ENCODE measurements at regions not wholly inside any gene's neighbourhood (a gene's known extent, or its start where the extent isn't known, plus 50 kb on each side); places are given as distances from the start of the nearest gene placed in this dataset.

DNA sequence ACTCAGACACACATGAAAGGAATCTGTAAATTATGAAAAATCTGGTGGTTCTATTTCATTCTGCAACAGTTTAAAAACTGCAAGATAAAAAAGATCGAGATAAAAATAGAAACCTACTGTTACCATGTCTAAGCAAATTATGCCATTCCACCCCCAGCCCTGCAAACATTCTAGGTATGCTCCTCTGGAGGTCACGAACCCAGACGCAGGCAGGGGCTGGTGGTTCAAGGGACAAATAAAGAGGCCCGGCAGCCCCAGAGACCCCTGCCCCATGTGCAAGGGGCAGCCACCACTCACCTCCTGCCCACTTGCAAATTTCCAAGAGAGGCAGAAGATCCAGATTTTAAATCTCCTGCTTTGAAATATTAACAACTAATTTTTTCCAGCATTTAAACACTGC lies 210.5 kb downstream of the ANAPC1 start:
- H3K4me3 ChIP-seq (ENCODE audit: low read depth in 1 of 2, low read length in 2 of 2), result no peak overlapping the region
- no peaks in the 10 kb centered on the region for H3K27me3 ChIP-seq (ENCODE audit: insufficient read depth, low read length, poor library complexity)
- no peaks in the 10 kb centered on the region for H4K20me1 ChIP-seq (ENCODE audit: insufficient read depth, low read length)
- H3K4me2 ChIP-seq (ENCODE audit: insufficient read depth, low read length), result no peak overlapping the region
- H3K36me3 ChIP-seq (ENCODE audit: insufficient read depth, low read length), result no peaks in the 10 kb centered on the region
- TF ChIP-seq EZH2 (IDR thresholded peaks at IDR 0.05; ENCODE audit: borderline replicate concordance, low read depth, low read length, severe bottlenecking), result no peak
- TF ChIP-seq, protein P1, sequence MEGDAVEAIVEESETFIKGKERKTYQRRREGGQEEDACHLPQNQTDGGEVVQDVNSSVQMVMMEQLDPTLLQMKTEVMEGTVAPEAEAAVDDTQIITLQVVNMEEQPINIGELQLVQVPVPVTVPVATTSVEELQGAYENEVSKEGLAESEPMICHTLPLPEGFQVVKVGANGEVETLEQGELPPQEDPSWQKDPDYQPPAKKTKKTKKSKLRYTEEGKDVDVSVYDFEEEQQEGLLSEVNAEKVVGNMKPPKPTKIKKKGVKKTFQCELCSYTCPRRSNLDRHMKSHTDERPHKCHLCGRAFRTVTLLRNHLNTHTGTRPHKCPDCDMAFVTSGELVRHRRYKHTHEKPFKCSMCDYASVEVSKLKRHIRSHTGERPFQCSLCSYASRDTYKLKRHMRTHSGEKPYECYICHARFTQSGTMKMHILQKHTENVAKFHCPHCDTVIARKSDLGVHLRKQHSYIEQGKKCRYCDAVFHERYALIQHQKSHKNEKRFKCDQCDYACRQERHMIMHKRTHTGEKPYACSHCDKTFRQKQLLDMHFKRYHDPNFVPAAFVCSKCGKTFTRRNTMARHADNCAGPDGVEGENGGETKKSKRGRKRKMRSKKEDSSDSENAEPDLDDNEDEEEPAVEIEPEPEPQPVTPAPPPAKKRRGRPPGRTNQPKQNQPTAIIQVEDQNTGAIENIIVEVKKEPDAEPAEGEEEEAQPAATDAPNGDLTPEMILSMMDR (IDR thresholded peaks at IDR 0.05; ENCODE audit: borderline replicate concordance, extremely low read depth, low read length, poor library complexity, severe bottlenecking), result no peak
- no peak for DNase-seq
- no peak for ATAC-seq (ENCODE audit: insufficient read depth, low read depth)
- no peak overlapping the region for H3K9ac ChIP-seq (ENCODE audit: low read depth, low read length)
- no peaks in the 10 kb centered on the region for H3K79me2 ChIP-seq (ENCODE audit: insufficient read depth, low read length)
- H2AFZ ChIP-seq (ENCODE audit: low read depth, low read length), result no peak overlapping the region
- peaks cover 84% of the 10 kb centered on the region for H3K4me1 ChIP-seq (ENCODE audit: insufficient read depth, low read length)
- H3K9me3 ChIP-seq (ENCODE audit: insufficient read depth, low read length, severe bottlenecking), result no peaks in the 10 kb centered on the region
- H3K27ac ChIP-seq (ENCODE audit: low read length), result peak overlapping the region; percentile 45; the same call in 1 of the 2 replicates

DNA sequence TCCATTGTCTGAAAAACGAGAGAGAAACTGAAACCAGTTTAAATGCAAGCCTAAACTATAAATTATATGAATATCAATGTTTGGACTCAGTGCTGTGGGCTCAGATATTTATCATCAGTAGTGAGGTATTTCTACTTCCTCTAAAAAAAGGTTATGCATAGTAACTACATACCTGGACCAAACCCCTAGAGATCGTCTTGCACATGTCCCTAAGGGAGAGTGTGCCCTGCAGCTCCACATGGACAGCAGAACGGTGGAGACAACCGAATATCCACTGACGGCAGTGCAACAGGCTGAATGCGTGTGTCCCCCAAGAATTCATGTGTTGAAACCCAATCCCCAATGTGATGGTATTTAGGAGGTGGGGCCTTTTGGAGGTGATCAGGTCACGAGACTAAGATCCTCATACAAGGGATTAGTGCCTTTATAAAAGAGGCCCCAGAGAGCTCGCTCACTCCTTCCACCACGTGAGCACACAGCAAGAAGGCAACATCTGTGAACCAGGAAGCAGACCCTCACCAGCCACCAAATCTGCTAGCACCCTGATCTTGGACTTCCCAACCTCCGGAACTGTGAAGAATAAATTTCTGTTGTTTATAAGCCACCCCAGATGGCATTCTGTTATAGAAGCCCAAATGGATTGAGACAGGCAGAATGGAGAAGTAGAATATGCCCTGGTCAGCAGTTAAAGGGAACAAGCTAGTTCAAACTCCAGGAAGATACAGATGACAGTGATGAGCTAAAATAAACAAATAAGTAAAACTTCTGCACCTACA lies 208.4 kb downstream of the ANAPC1 start:
- H3K27me3 ChIP-seq (ENCODE audit: insufficient read depth, low read length, poor library complexity), result no peaks in the 10 kb centered on the region
- peak overlapping the region; percentile 70 for H3K27ac ChIP-seq (ENCODE audit: low read length)
- peaks cover 78% of the 10 kb centered on the region for H3K4me1 ChIP-seq (ENCODE audit: insufficient read depth, low read length)
- no peaks in the 10 kb centered on the region for H3K79me2 ChIP-seq (ENCODE audit: insufficient read depth, low read length)
- DNase-seq, result no peak
- H3K9ac ChIP-seq (ENCODE audit: low read depth, low read length), result no peak overlapping the region; the same call in 1 of the 2 replicates
- no peak overlapping the region for H2AFZ ChIP-seq (ENCODE audit: low read depth, low read length)
- TF ChIP-seq, protein P1 (IDR thresholded peaks at IDR 0.05; ENCODE audit: borderline replicate concordance, extremely low read depth, low read length, poor library complexity, severe bottlenecking), result no peak
- no peak for TF ChIP-seq EZH2 (IDR thresholded peaks at IDR 0.05; ENCODE audit: borderline replicate concordance, low read depth, low read length, severe bottlenecking)
- no peak for ATAC-seq (ENCODE audit: insufficient read depth, low read depth)
- no peaks in the 10 kb centered on the region for H3K9me3 ChIP-seq (ENCODE audit: insufficient read depth, low read length, severe bottlenecking)
- H3K4me3 ChIP-seq (ENCODE audit: low read depth in 1 of 2, low read length in 2 of 2), result no peak overlapping the region
- peak overlapping the region; percentile 14; the same call in 1 of the 2 replicates for H3K4me2 ChIP-seq (ENCODE audit: insufficient read depth, low read length)
- no peaks in the 10 kb centered on the region for H3K36me3 ChIP-seq (ENCODE audit: insufficient read depth, low read length)
- no peaks in the 10 kb centered on the region for H4K20me1 ChIP-seq (ENCODE audit: insufficient read depth, low read length)

DNA sequence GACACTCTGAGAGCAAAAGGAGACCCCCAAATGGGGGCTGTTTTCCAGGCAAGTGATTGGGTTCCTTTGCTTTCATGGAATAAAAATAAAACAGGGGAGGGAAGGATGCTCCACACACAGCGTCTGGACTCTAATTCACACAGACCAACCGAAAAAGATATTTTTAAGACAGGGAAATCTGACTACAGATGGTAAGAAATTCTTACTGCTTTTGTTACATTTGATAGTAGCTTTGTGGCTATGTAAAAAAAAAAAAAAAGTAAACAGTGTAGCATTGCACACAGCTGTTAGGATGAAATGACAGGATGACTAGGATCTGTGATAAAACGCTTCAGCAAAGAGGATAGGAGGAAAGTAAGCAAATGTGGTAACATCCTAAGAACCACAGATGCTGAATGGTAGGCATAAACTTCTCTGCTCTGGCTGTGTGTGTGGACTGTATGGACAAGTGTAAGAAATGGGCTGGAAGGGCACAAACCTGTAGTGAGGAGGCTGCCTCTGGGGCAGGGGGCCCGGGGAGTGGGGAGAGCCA lies 207.6 kb downstream of the ANAPC1 start:
- H4K20me1 ChIP-seq (ENCODE audit: insufficient read depth, low read length), result no peaks in the 10 kb centered on the region
- no peaks in the 10 kb centered on the region for H3K79me2 ChIP-seq (ENCODE audit: insufficient read depth, low read length)
- no peak overlapping the region for H3K4me3 ChIP-seq (ENCODE audit: low read depth in 1 of 2, low read length in 2 of 2)
- peak overlapping the region; percentile 70 for H3K27ac ChIP-seq (ENCODE audit: low read length)
- no peak overlapping the region for H3K9ac ChIP-seq (ENCODE audit: low read depth, low read length)
- TF ChIP-seq EZH2 (IDR thresholded peaks at IDR 0.05; ENCODE audit: borderline replicate concordance, low read depth, low read length, severe bottlenecking), result no peak
- TF ChIP-seq, protein P1 (IDR thresholded peaks at IDR 0.05; ENCODE audit: borderline replicate concordance, extremely low read depth, low read length, poor library complexity, severe bottlenecking), result no peak
- H3K4me2 ChIP-seq (ENCODE audit: insufficient read depth, low read length), result no peak overlapping the region
- H3K4me1 ChIP-seq (ENCODE audit: insufficient read depth, low read length), result peaks cover 71% of the 10 kb centered on the region
- H3K9me3 ChIP-seq (ENCODE audit: insufficient read depth, low read length, severe bottlenecking), result no peaks in the 10 kb centered on the region
- H2AFZ ChIP-seq (ENCODE audit: low read depth, low read length), result no peak overlapping the region
- no peak for DNase-seq
- H3K36me3 ChIP-seq (ENCODE audit: insufficient read depth, low read length), result no peaks in the 10 kb centered on the region
- H3K27me3 ChIP-seq (ENCODE audit: insufficient read depth, low read length, poor library complexity), result no peaks in the 10 kb centered on the region
- ATAC-seq (ENCODE audit: insufficient read depth, low read depth), result peak; percentile 33; the same call in 2 of the 3 replicates
